DND-41 (cell line): ENCODE measurements at regions not wholly inside any gene's neighbourhood (a gene's known extent, or its start where the extent isn't known, plus 50 kb on each side); places are given as distances from the start of the nearest gene placed in this dataset.

ENCODE experiments used
- ATAC-seq: fragments of 200-7000 bp; cut with Tn5 transposase; 3 replicates; pipeline ENCODE4 v1.9.1; 2021; ENCODE audit warnings: low read depth; ENCODE audit not compliant: insufficient read depth
- DNase-seq: peaks from one replicate; pipeline ENCODE4 v3.0.0-alpha.2; 2020
- H2AFZ ChIP-seq: 2 replicates; pipeline ENCODE4 v1.6.0; 2012; ENCODE audit warnings: low read depth, low read length
- H3K27ac ChIP-seq: 2 replicates; pipeline ENCODE4 v1.5.1; 2012; ENCODE audit warnings: low read length, inconsistent platforms
- H3K27me3 ChIP-seq: fragments of 200-600 bp; sonication (generic); 2 replicates; pipeline ENCODE4 v1.6.0; 2012; ENCODE audit warnings: low read length, mild to moderate bottlenecking, inconsistent platforms; ENCODE audit not compliant: insufficient read depth, poor library complexity
- H3K36me3 ChIP-seq: 2 replicates; pipeline ENCODE4 v1.5.1; 2012; ENCODE audit warnings: low read length, inconsistent platforms; ENCODE audit not compliant: insufficient read depth
- H3K4me1 ChIP-seq: 2 replicates; pipeline ENCODE4 v1.5.1; 2012; ENCODE audit warnings: mild to moderate bottlenecking, low read length; ENCODE audit not compliant: insufficient read depth
- H3K4me2 ChIP-seq: 2 replicates; pipeline ENCODE4 v1.6.0; 2012; ENCODE audit warnings: mild to moderate bottlenecking, moderate library complexity, low read length, inconsistent platforms; ENCODE audit not compliant: insufficient read depth
- H3K4me3 ChIP-seq, 2 experiments: fragments of 200-600 bp in 1 of 2; shearing (Covaris generic) in 1 of 2; 2 replicates each; pipeline ENCODE4 v1.5.1; 2012 to 2016; ENCODE audit warnings: inconsistent platforms in 2 of 2, low read length in 2 of 2, mild to moderate bottlenecking in 2 of 2, low read depth in 1 of 2, moderate library complexity in 1 of 2
- H3K79me2 ChIP-seq: 2 replicates; pipeline ENCODE4 v1.6.0; 2012; ENCODE audit warnings: low read length, inconsistent platforms; ENCODE audit not compliant: insufficient read depth
- H3K9ac ChIP-seq: 2 replicates; pipeline ENCODE4 v1.6.0; 2012; ENCODE audit warnings: low read depth, mild to moderate bottlenecking, inconsistent platforms, low read length, moderate library complexity
- H3K9me3 ChIP-seq: 2 replicates; pipeline ENCODE4 v1.5.1; 2012; ENCODE audit warnings: low read length, moderate library complexity, mild to moderate bottlenecking, inconsistent platforms; ENCODE audit not compliant: insufficient read depth, severe bottlenecking
- H4K20me1 ChIP-seq: 2 replicates; pipeline ENCODE4 v1.6.0; 2012; ENCODE audit warnings: low read length; ENCODE audit not compliant: insufficient read depth
- CTCF ChIP-seq: IDR thresholded peaks from 2 replicates; pipeline ENCODE4 v1.5.1; 2012; ENCODE audit warnings: borderline replicate concordance, low read length, moderate library complexity, mild to moderate bottlenecking; ENCODE audit not compliant: poor library complexity, severe bottlenecking; ENCODE audit errors: extremely low read depth
- EZH2 ChIP-seq: IDR thresholded peaks from 3 replicates; pipeline ENCODE4 v1.6.1; 2012; ENCODE audit warnings: borderline replicate concordance, low read depth, mild to moderate bottlenecking, moderate library complexity, low read length, inconsistent platforms; ENCODE audit not compliant: severe bottlenecking

DNA sequence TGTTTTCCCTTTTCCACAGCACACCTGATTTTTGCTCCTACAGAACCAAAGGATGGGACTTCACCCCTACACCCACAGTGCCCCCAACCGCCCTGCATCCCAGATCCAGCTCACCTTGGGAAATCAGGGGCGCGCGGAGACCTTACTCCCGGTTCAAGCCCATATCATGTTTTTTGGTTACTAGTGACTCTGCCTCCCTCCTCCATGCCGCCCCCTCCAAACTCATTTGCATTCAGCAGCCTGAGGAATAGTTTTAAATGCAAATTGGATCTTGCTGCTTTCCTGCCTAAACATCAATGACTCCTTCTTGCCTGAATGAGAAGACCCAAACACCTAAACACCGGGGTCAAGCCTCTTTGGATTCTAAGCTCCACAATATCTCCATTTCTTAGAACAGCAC is 331.8 kb downstream of the TMEM114 start:
- Histone ChIP-seq H3K79me2 (no peaks in the 10 kb centered on the region), H2AFZ (no peak overlapping the region), H3K9me3 (no peaks in the 10 kb centered on the region), H3K27ac (no peak overlapping the region), H3K9ac (no peak overlapping the region), H3K4me3 (no peak overlapping the region), H4K20me1 (no peaks in the 10 kb centered on the region), H3K4me2 (no peak overlapping the region), H3K36me3 (no peaks in the 10 kb centered on the region), H3K4me1 (no peaks in the 10 kb centered on the region), H3K27me3 (no peaks in the 10 kb centered on the region)
- TF ChIP-seq CTCF = no peak
- TF ChIP-seq EZH2 = no peak
- ATAC-seq (no peak), DNase-seq (no peak)

DNA sequence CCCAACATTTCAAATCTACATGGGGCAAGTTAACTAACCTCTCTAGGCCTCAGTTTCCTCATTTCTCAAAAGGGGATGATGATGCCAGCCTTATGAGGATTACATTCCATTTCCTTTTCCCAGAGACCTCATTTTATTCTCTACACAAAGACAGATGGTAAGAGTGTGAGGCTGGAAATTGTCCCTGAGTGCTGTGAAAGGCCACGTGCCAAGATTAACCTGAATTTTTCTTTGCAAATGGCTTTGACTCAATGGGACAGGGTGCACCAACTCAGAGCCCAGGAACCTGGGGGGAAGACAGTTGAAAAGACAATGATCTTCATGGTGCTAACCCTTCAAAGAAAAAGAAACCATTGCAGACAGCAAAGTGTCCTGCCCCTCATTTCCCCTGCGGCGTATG is 332.8 kb downstream of the TMEM114 start:
- no peak for DNase-seq
- no peak overlapping the region for H3K4me2 ChIP-seq
- H3K27ac ChIP-seq = no peak overlapping the region
- no peaks in the 10 kb centered on the region for H3K27me3 ChIP-seq
- no peaks in the 10 kb centered on the region for H3K36me3 ChIP-seq
- H3K4me1 ChIP-seq = no peaks in the 10 kb centered on the region
- no peak overlapping the region for H2AFZ ChIP-seq
- no peak for TF ChIP-seq CTCF
- no peak for TF ChIP-seq EZH2
- no peaks in the 10 kb centered on the region for H3K79me2 ChIP-seq
- H4K20me1 ChIP-seq = no peaks in the 10 kb centered on the region
- no peaks in the 10 kb centered on the region for H3K9me3 ChIP-seq
- no peak for ATAC-seq
- H3K9ac ChIP-seq = no peak overlapping the region
- no peak overlapping the region for H3K4me3 ChIP-seq

DNA sequence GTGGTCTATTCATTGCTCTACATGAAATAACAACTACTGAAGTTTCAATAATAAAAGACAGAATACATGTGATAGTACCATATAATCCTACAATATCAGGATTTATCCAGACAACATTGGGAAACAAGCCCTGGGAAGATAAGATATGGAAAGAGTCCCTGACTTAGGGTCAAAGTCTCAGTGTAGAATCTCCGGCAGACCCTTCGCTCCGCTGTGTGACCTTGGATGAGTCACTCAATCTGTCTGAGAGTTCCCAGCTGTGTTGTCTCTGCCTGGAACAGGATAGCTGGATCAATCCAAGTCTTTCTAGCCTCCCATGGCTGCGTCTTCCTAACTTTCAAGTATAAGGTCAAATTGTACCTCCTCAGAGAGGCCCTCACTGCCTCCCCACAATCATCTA is 335.9 kb downstream of the TMEM114 start:
- H3K4me3 ChIP-seq = no peak overlapping the region
- no peak overlapping the region for H3K9ac ChIP-seq
- no peaks in the 10 kb centered on the region for H3K79me2 ChIP-seq
- H3K27ac ChIP-seq = no peak overlapping the region
- no peaks in the 10 kb centered on the region for H4K20me1 ChIP-seq
- H2AFZ ChIP-seq = no peak overlapping the region
- H3K36me3 ChIP-seq = no peaks in the 10 kb centered on the region
- no peaks in the 10 kb centered on the region for H3K9me3 ChIP-seq
- ATAC-seq (no peak), DNase-seq (no peak)
- no peak overlapping the region for H3K4me2 ChIP-seq
- no peak for TF ChIP-seq EZH2
- no peak for TF ChIP-seq CTCF
- H3K4me1 ChIP-seq = no peaks in the 10 kb centered on the region
- H3K27me3 ChIP-seq = no peaks in the 10 kb centered on the region

- ATAC-seq = no peak
- no peaks in the 10 kb centered on the region for H3K36me3 ChIP-seq
- H2AFZ ChIP-seq = no peak overlapping the region
- no peak for TF ChIP-seq EZH2
- no peak for TF ChIP-seq CTCF
- DNase-seq = no peak
- no peak overlapping the region for H3K4me3 ChIP-seq
- H4K20me1 ChIP-seq = no peaks in the 10 kb centered on the region
- H3K9me3 ChIP-seq = no peaks in the 10 kb centered on the region
- no peaks in the 10 kb centered on the region for H3K4me1 ChIP-seq
- no peaks in the 10 kb centered on the region for H3K79me2 ChIP-seq
- H3K27ac ChIP-seq = no peak overlapping the region
- H3K4me2 ChIP-seq = no peak overlapping the region
- no peak overlapping the region for H3K9ac ChIP-seq
- H3K27me3 ChIP-seq = no peaks in the 10 kb centered on the region
Measured at GRCh38 chr16:8253718-8254117, 336.6 kb downstream of the TMEM114 start.
